Suprapubic skin (tissue), 4 donors: ENCODE measurements at regions not wholly inside any gene's neighbourhood (a gene's known extent, or its start where the extent isn't known, plus 50 kb on each side); places are given as distances from the start of the nearest gene placed in this dataset.

Source experiments
- DNase-seq, 2 donors: peaks; one replicate each; pipeline ENCODE4 v3.0.0-alpha.2; 2019; ENCODE audit warnings: low spot score in 2 of 2
- H3K27ac ChIP-seq: fragments of 200-600 bp; sonication (generic); one replicate; pipeline ENCODE4 v1.5.1; 2019
- H3K27me3 ChIP-seq: fragments of 200-600 bp; sonication (generic); one replicate; pipeline ENCODE4 v1.5.1; 2019
- H3K36me3 ChIP-seq: fragments of 200-600 bp; sonication (generic); one replicate; pipeline ENCODE4 v1.5.1; 2019
- H3K4me1 ChIP-seq: fragments of 200-600 bp; sonication (generic); one replicate; pipeline ENCODE4 v1.5.1; 2019
- H3K4me3 ChIP-seq: fragments of 200-600 bp; sonication (generic); one replicate; pipeline ENCODE4 v1.5.1; 2019; ENCODE audit warnings: mild to moderate bottlenecking
- H3K9me3 ChIP-seq: fragments of 200-600 bp; sonication (generic); one replicate; pipeline ENCODE4 v1.5.1; 2019
- CTCF ChIP-seq, 2 donors: fragments of 200-600 bp in 1 of 2; fragments of 450-650 bp in 1 of 2; sonication (generic) in 1 of 2; IDR thresholded peaks; one replicate each; pipeline ENCODE4 v1.5.1; 2016 to 2019; ENCODE audit warnings: antibody characterized with exemption in 2 of 2, mild to moderate bottlenecking in 1 of 2, moderate library complexity in 1 of 2
- EP300 ChIP-seq: sonication (generic); formaldehyde crosslinking; IDR thresholded peaks from one replicate; pipeline ENCODE4 v1.6.1; 2017; ENCODE audit warnings: antibody characterized with exemption
- POLR2A ChIP-seq, 2 donors: fragments of 450-650 bp; IDR thresholded peaks; one replicate each; pipeline ENCODE4 v1.6.1; 2017; ENCODE audit warnings: antibody characterized with exemption in 2 of 2, mild to moderate bottlenecking in 2 of 2, moderate library complexity in 2 of 2
- POLR2AphosphoS5 ChIP-seq, 3 donors: sonication (generic); formaldehyde crosslinking; IDR thresholded peaks; one replicate each; pipeline ENCODE4 v1.6.1; 2017; ENCODE audit warnings: antibody characterized with exemption in 3 of 3
- WGBS: methylation state at CpG from one replicate; pipeline ENCODE4 v1.1.5; 2018; 5-methylcytosine and 5-hydroxymethylcytosine counted together

GRCh38 chr4:159425737-159426305 is 322.9 kb downstream of the RAPGEF2 start:
- H3K9me3 ChIP-seq: no peaks in the 10 kb centered on the region
- WGBS: 68% methylated on average over 4 of the region's 4 CpGs
- no peak overlapping the region for H3K27ac ChIP-seq
- H3K4me1 ChIP-seq: peaks cover 9% of the 10 kb centered on the region
- H3K27me3 ChIP-seq: no peaks in the 10 kb centered on the region
- H3K36me3 ChIP-seq: no peaks in the 10 kb centered on the region
- no peak overlapping the region for H3K4me3 ChIP-seq
- TF ChIP-seq POLR2A (IDR thresholded peaks at IDR 0.05) (no peak), CTCF (IDR thresholded peaks at IDR 0.05) (no peak), POLR2AphosphoS5 (IDR thresholded peaks at IDR 0.05) (no peak), EP300 (no peak)
- DNase-seq: no peak

DNA sequence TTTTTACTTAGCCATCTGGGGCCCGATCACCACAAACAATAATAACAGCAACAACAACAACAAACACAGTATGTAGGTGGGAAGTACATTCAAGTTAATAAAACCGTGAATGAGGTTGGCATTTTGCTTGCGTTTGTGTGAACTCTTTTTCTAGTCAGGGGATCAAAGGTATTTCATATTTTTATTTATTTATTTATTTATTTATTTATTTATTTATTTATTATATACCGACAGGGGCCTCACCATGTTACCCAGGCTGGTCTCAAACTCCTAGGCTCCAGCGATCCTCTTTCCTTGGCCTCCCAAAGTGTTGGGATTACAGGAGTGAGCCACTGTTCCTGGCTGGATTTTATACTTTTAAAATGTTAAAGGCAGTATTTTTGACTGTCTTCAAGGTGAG is 325.4 kb downstream of the RAPGEF2 start:
- TF ChIP-seq POLR2A (IDR thresholded peaks at IDR 0.05): no peak
- no peak for TF ChIP-seq CTCF (IDR thresholded peaks at IDR 0.05)
- TF ChIP-seq POLR2AphosphoS5 (IDR thresholded peaks at IDR 0.05): no peak
- TF ChIP-seq EP300: no peak
- Histone ChIP-seq H3K27me3 (no peaks in the 10 kb centered on the region), H3K27ac (no peak overlapping the region), H3K4me1 (peaks cover 9% of the 10 kb centered on the region), H3K4me3 (no peak overlapping the region), H3K36me3 (no peaks in the 10 kb centered on the region), H3K9me3 (no peaks in the 10 kb centered on the region)
- WGBS: 95% methylated on average over 5 of the region's 5 CpGs
- no peak for DNase-seq

- TF ChIP-seq CTCF (IDR thresholded peaks at IDR 0.05): no peak
- TF ChIP-seq POLR2A (IDR thresholded peaks at IDR 0.05): no peak
- no peak for TF ChIP-seq POLR2AphosphoS5 (IDR thresholded peaks at IDR 0.05)
- TF ChIP-seq EP300: no peak
These were observed 326.3 kb downstream of the RAPGEF2 start for GRCh38 chr4:159428975-159429692.

GRCh38 chr4:159429693-159430035 is 326.8 kb downstream of the RAPGEF2 start:
- no peaks in the 10 kb centered on the region for H3K9me3 ChIP-seq
- 29% methylated on average over 3 of the region's 3 CpGs for WGBS
- H3K27me3 ChIP-seq: no peaks in the 10 kb centered on the region
- no peak for DNase-seq
- H3K4me1 ChIP-seq: peaks cover 9% of the 10 kb centered on the region
- no peaks in the 10 kb centered on the region for H3K36me3 ChIP-seq
- no peak overlapping the region for H3K27ac ChIP-seq
- H3K4me3 ChIP-seq: no peak overlapping the region
- TF ChIP-seq EP300: no peak
- no peak for TF ChIP-seq POLR2AphosphoS5 (IDR thresholded peaks at IDR 0.05)
- TF ChIP-seq POLR2A (IDR thresholded peaks at IDR 0.05): no peak
- no peak for TF ChIP-seq CTCF (IDR thresholded peaks at IDR 0.05)

More at GRCh38 chr4:159428975-159429692, 326.3 kb downstream of the RAPGEF2 start:
- WGBS: 33% methylated on average over 6 of the region's 6 CpGs
- Histone ChIP-seq H3K27ac (no peak overlapping the region), H3K9me3 (no peaks in the 10 kb centered on the region), H3K4me1 (peaks cover 9% of the 10 kb centered on the region), H3K4me3 (no peak overlapping the region), H3K36me3 (no peaks in the 10 kb centered on the region), H3K27me3 (no peaks in the 10 kb centered on the region)
- no peak for DNase-seq

- 93% methylated on average over 5 of the region's 5 CpGs for WGBS
These were observed 328.0 kb downstream of the RAPGEF2 start for GRCh38 chr4:159430896-159431295.

More at GRCh38 chr4:159430896-159431295, 328.0 kb downstream of the RAPGEF2 start:
- no peaks in the 10 kb centered on the region for H3K9me3 ChIP-seq
- no peak for TF ChIP-seq CTCF (IDR thresholded peaks at IDR 0.05)
- TF ChIP-seq POLR2AphosphoS5 (IDR thresholded peaks at IDR 0.05): no peak
- TF ChIP-seq POLR2A (IDR thresholded peaks at IDR 0.05): no peak
- no peak for TF ChIP-seq EP300
- no peaks in the 10 kb centered on the region for H3K36me3 ChIP-seq
- no peaks in the 10 kb centered on the region for H3K27me3 ChIP-seq
- H3K4me1 ChIP-seq: peaks cover 11% of the 10 kb centered on the region
- no peak for DNase-seq
- H3K4me3 ChIP-seq: no peak overlapping the region
- no peak overlapping the region for H3K27ac ChIP-seq
